SHP77 treated with DMSO at 0.1 percent for 48 hours (cell line): ENCODE measurements at regions not wholly inside any gene's neighbourhood (a gene's known extent, or its start where the extent isn't known, plus 50 kb on each side); places are given as distances from the start of the nearest gene placed in this dataset.

Experiments
- DNase-seq: peaks from one replicate; lab custom pipeline; 2025; lab: John Stamatoyannopoulos, UW

DNA sequence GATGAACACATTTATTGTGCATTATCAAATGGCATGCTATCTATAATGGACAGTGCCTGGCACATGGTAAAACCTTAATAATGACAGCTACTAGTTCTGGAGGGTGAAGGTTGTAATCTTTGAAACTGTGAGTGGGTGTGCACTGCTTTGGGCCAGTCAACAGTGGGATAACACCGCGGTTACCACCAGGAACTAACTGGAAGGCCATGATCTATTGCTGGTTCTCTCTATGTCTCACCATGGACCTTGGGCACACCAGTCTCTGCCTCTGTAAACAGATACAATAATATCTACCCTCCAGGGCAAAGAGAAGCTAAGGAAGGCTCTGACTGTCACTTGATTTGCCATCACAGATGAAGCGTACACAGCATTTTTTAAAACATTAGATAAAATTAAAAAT is 198.6 kb upstream of the ESRRG start:
- no peak for DNase-seq

DNA sequence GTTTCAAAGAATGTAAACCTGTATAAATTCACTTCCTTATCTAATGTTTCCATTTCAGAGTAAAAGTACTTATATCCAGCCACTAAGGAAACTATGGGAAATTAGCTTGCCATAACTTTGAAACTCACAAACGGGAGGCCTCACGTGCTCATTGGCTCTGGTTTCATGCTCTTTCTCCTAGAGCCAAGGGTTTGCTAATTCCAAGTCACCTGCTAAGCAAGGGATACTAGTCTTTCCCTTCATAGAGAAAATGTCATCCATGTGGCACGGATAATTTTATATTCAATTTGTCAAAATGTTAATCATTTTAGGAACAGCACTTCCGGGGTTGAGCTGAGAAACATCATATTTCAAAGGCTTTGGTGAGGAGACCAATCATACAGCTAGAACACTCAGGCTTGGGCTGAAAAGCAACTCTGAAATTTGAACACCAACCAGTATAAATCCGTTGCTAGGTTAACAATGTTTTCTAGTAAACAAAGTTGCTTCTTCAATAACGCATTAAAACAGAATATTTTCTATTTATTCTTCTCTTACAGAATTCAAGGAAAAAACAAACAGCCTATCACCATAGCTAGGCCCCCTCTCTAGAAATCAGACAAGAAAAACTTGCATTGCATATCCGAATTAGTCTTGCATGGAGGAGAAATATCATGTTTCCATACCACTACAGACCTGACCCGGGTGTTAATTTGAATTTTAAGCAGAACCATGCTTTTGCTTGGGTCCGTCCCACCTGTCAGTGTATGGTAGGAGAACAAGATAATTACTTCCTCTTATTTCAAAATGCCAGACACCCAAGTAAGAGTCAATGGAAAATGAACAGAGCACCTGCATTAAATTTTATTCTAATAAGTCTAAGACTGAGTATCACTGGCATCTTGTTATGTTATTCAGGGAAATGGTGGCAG is 196.1 kb upstream of the ESRRG start:
- DNase-seq: no peak

DNA sequence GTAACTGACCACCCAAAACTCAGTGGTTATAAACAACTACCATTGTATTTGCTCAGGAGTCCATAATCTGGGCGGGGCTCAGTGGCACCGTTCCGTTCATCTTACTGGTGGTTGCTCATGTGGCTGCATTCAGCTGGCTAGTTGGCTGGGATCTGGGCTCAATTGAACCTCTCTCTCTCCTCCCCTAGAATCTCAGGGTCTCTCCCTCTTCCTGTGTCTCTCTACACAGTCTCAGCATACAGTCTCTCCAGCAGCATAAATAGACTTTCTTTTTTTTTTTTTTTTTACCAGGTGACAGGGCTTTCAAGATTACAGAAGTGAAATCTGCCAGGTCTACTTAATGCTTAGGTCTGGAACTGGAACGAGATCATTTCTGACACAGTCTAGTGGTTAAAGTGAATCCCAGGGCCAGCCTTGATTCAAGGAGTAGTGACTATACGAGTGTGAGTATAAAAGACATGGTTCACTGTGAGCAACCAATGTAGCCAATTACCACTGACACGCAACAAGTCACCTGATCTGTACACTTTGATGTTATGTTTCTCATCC is 193.7 kb upstream of the ESRRG start:
- no peak for DNase-seq

DNA sequence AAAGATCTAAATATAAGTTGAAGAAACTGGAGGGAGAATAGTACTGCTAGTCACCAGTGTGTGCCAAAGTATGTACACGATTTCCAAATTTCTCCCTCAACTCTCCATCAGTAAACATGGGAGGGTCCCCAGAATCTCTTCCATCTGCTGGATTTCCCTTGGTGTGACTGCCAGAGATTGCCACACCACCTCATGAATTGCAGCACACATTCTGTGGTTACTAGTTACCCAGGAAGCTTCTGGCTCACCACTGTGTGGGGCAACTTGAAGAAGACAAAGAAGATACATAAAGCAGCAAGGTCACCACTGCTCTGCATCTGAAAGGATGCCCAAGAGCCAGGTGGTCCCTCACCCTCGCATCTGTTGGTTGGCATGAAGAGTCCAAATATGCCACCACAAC is 191.7 kb upstream of the ESRRG start:
- DNase-seq: no peak

DNA sequence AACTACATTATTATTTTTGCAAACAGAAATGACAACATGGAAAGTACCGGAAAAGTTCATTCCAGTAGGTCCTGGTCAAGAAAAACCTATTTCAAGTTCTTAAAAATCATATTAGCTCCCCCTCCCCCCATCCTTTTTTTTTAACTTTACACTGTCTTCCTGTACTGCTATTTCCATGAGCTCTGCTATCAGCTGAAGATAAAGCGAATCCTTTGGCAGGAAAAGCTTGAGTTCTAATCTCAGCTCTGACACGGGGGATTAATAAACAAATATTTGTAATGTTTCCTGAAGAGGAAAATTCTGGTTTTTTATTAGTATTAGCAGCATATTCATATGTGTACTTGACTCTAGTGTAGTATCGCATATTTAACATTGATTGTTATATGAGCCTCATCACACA is 190.7 kb upstream of the ESRRG start:
- no peak for DNase-seq

DNA sequence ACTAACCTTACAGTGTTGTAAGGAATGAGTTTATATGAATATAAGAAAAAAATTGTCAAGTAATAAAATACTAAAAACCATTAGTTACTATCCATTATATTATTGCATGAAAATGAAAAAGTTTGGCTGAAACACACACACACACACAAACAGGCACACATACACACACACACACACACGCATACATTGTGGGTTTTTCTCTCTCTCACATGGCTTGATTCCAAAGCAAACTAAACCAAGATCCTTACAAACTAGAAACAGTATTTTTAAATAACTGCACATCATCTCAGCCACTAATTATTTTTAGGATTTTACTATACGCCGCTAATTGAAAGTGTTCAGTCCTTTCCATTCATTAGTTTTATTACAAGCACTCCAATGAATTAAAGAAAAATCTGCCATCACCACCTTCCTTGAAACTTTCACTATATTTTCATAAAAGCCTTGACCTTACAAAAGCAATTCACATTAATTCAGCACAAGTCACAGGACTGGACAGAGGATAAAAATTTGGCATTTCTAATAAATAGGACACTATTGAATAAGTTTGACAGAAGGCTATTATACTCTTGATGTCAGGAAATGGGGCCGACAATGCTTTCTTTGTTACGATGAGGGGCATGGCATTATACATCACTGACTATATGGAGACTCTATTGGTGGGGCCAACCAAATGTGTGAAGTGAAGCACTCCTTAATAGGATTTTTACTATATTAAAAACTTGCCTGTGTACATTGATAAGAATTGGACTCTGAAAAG is 187.0 kb upstream of the ESRRG start:
- no peak for DNase-seq

DNA sequence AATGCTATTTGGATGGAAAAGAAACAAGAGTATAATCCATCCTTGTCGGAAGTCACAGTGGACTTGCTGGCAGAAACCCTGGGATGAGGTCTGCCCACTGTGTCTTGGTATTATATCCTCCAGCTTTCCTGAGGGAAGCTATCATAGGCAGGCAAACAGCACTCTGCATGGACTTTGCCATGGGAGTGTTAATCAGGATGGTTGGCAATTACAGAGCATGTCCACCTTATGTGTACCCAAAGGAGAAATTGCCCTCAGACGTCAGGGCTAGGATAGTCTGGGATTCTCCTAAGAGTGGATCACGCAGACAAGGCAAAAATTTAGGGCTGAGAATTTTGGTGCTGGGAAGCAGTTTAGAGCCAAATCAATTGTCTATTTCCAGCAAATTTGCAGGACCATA is 184.9 kb upstream of the ESRRG start:
- DNase-seq: no peak

DNA sequence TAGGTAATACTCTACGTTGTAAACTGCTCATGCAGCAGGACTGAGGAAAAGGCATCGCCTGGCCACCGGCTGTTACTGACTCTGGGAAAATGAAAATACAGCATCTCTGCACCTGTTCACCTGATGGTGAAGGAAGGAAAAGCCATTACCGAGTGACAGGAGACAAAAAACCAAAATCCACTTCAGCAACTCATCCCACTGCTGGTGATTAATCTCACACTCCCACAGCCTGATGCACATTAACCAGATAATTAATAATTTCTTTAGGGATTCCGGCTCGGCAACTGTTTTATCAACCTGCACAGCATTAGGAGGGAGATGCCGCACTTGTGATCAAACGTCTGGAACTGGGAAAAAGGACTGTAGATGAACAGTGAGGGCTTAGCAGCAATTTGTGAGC is 183.9 kb upstream of the ESRRG start:
- DNase-seq: no peak

DNA sequence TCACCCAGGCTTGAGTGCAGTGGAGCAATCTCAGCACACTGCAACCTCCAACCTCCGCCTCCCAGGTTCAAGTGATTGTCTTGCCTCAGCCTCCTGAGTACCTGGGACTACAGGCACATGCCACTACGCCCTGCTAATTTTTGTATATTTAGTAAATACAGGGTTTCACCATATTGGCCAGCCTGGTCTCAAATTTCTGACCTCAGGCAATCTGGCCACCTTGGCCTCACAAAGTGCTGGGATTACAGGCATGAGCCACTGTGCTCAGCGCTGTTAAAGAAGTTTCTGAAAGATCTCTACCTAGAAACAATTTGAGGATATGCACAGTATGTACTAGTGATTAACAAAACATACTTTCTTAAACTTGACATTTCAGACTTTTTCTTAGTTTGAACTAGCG is 182.6 kb upstream of the ESRRG start:
- no peak for DNase-seq

DNA sequence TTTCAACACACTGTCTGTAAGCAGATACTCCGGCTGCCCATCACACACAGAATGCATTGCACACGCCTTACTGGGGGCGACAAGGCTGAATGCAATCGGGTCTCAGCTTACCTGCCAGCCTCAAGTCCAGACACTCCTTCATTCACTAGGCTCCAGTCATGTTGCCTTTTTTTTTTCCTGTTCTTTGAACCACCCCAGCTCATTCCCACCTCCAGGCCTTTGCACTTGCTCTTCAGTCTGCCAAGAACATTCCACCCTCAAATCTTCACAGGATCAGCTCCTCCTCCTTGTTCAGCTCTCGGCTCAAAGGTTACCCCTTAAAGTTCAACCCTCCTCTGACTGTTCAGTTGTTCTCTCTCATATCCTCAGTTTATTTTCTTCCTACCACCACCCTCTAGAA is 181.9 kb upstream of the ESRRG start:
- no peak for DNase-seq

DNA sequence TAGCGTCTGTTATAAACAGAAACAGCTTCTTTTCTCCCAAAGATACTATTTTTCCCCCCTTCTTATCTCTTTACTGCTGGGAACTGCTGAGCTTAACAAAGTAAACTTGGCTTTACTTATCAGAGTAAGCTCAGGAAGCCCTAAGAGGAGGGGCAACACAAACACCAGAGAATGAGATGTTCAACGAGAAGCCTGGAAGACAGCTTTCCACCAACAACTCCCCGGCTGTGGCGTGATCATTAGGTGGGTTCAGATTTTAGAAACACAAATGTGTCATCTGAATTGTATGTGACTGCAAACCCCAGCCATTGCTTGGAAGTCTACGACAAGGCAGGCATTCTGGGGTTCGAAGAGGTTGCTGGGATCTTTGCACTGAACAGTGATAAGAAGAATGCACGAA is 181.2 kb upstream of the ESRRG start:
- DNase-seq: no peak

DNA sequence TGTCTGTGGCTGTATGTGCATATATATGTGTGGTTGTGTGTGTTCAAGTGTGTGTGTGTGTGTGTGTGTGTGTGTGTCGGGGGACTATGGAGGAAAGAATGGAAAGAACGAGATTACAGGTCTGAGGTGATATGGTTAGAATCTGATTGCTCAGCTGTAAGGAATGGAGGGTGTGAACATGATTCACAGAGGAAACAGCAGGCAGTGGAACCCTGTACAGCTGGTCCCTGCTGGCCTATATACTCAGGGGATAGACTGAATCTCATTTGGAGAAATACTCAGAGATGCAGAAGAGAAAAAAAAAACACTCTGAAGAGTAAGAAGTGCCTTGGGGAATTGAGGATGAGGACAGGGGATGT is 180.1 kb upstream of the ESRRG start:
- no peak for DNase-seq

DNA sequence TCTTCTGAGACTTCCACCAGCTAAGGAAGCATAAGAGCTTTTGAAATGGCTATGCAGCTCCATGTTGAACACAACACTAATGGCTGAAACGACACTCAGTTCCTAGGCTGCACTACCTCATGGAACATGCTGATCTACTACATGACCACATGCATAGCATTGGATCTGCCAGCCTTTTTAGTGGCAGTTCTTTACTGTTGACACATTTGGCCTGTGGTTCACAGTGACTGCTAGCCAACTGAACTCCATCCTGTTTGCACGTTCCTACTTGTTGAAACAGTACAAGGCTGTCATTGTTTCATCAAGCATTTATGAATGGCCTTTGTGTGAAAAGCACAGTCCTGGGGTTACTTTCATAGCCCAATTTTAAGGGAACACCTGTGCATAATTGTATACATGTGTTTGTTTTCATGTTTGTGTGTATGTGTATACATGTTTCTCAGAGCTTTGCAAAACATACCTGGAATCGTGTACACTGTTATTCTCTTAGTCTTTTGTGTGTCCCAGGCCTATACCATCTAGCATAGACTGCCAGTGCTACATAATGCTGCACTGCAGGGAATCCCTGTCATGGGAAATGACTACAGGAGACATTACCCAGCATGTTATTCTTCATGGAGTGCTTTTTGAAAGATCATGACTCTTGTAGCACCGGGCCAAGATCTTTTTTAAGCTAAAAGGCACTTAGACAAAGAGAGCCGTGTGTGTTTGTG is 179.6 kb upstream of the ESRRG start:
- no peak for DNase-seq

DNA sequence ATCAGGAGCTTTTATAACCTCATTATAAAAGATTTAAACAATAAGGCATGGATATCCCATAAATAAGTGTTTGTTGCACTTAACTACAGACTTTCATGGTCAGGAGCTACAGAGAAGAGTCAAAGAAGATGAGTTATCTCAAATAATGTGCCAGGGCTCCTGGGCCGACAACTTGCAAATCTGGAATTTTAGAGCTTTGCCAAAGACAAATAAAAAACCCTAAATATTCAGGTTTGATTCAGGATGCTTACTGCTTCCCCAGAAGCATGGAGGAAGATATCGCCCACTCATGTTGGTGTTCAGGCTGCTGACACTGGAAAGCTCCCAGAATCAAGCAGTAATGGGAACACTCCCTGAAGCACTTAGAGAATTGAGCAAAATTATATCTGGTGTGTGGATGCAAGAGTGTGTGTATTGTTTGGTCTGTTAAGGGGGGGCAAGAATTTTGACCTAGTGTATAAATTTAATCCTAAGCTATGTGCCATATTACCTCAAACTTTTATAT is 176.9 kb upstream of the ESRRG start:
- DNase-seq: no peak

DNA sequence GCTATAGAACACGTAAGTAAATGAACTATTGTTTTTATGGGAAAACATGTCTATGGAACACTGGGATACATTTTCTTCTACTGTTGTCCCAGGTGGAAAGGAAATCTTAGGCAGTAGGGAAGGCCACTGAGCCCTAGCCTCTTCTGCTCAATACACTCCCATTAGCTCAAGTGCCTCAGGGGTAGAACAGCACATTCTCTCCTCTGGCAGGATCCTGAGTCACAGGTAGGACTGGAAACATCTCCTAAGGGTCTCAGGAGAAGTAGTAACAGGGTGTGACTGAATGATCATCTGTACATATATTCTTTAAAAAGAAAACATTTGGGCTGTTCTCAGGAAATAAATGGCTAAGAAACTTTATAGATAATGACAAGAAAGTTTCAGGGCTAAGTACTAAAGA is 175.6 kb upstream of the ESRRG start:
- no peak for DNase-seq

DNA sequence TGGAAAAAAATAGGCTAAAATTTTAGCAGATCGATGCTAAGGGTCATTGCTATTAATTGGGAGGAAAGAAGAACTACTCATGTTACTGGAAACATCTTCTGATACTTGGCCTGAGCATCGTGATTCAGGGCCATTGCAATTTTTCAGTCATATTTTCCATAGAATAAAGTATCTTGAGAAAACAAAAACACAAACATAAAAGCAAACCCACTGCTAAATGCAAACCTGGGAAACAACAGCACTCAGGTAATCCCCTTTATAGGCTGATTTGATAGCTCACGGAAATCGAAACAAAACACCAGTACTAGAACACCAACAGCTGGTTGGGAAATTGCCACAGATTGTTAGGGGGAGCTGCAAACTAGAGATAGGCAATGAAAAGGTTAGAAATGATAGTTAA is 172.9 kb upstream of the ESRRG start:
- DNase-seq: no peak

DNA sequence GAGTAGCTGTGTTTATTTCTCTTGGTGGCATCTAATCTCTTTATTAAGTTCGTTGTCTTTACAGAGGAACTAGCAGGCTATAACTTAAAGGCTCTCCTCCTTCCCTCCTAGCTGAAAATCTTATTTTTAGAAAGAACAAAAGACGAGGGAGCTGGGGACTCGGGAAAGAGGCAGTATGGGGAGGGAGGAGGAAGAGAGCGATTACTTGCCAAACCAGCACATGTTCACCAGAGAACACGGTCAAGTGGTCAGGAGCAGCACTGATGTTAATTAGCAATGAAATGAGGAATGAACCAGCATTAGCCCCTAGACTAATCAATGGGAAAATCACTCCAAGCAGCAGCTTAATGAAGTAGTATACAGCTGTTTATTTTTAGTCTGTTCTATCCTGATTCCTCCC is 171.3 kb upstream of the ESRRG start:
- DNase-seq: no peak

DNA sequence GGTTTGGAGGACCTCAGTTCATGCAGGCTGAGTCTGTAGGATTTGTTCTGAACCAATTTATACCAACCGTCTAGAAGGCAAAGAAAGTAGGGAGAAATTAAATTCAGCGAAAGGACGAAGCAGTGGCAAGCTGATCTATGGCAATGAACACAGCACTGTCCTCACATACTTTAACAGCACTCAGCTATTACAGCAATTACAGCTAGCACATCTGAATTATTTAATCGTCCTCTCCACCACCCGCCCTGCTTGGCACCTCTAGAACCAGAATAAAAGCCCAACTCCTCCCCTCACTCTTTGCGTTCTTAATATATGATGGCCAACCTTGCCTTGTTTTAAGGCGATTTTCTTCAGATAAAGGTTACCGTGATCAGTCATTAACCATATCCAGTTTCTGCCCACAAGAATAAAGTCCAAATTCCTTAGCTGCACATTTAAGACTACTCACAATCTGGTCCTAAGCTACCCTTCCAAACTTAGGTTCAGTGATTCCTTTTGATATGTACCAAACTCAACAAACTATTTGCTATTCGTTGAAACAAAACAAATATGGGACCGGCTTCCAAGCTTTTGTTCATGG is 169.4 kb upstream of the ESRRG start:
- no peak for DNase-seq

DNA sequence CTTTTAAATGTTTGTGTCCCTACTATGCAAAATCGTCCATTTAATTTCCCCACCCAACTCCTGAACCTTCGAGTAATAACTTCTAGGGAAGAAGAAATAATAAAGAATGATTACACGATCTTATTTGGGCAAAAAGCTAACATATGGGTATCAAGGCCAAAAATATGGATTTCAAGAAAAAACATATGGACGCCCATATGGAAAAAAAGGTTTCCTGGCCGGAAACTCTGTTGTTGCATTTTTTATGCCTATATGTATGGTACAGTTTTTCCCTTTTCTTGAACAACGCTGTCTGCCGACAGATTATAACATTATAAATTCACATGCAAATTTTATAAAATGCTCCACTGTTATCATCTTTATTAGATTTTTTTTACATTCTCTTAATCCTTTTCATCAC is 167.6 kb upstream of the ESRRG start:
- no peak for DNase-seq

DNA sequence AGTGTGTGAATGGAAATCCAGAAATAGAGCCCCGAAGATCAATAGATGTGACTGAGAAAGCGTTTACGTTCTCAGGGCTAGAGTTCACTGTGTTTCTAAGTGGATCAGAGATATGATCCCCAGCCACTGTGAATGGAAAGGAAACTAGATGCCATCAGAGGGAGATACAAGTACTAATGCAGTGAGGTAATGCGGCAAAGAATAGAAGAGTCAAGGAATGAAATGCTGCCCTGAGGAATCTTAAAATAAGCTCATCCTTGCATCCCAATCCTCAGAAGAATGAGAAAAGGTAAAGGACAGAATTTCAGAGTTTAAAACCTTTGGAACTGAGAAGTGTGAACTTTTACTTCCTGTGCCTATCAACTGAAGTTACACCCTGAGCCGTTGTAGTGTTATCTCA is 165.5 kb upstream of the ESRRG start:
- DNase-seq: no peak

DNA sequence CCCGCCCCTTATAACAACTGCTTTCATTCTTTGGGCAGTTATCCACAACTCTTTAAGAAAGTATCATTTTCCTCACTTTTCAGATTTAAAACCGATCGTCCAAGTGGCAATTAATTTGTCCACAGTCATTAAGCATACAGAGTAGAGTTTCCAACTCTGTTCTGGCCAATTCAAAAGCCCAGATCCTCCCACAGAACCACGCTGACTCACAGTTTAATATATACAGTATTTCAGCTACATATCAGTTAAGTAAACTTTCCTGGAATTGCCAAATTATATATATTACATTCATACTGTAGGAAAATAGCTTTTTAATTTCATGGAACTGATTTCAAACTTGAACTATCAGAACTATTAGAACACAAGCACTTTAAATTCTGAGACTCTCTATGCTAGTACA is 163.8 kb upstream of the ESRRG start:
- DNase-seq: no peak

DNA sequence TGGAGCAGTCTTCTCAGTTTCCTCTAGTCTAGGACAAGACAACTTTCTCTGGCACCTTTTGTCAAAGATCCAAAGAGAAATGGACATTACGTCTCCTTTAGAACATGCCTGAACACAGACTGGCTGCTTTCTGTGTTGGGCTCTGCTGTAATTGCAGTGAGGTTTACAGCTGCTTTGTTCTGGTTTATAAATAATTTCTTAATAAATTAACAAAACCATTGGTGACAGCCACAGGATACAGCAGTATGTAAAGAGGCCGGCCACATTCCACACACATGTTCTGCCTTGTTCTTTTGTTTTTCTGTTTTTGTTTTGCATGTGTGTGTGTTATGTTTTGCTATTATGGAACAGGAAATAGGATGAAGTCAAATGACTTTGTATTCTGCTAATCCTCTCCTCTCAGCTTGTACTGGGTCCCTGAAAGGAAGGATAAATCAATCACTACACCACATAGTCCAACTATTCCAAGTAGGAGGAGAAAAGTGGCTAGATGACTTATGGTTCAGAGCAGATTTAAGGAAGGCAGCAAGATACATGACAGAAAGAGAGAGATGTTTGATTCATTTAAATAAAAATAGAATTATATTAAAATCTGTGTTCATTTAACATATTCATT is 161.5 kb upstream of the ESRRG start:
- DNase-seq: no peak
